GM18520 (cell line): ENCODE measurements at regions not wholly inside any gene's neighbourhood (a gene's known extent, or its start where the extent isn't known, plus 50 kb on each side); places are given as distances from the start of the nearest gene placed in this dataset.
"Not testable (repeated sequence)": the region's sequence is repeated elsewhere in the genome, so short reads cannot be mapped to it uniquely, and the experiment has no call there.

Experiments used
- ATAC-seq: cut with Tn5 transposase; IDR thresholded peaks from one replicate; pipeline ENCODE4 v1.9.1; 2021; ENCODE audit not compliant: unreplicated experiment

GRCh38 chr5:36389245-36389644 is 87.5 kb upstream of the RANBP3L start:
- no peak for ATAC-seq

GRCh38 chr5:36390640-36391039 is 88.9 kb upstream of the RANBP3L start:
- no peak for ATAC-seq

GRCh38 chr5:36392186-36392585 is 90.5 kb upstream of the RANBP3L start:
- ATAC-seq = no peak

- ATAC-seq = no peak
Measured at GRCh38 chr5:36392818-36393217, 91.1 kb upstream of the RANBP3L start.

GRCh38 chr5:36393656-36394428 is 92.1 kb upstream of the RANBP3L start:
- ATAC-seq = no peak

DNA sequence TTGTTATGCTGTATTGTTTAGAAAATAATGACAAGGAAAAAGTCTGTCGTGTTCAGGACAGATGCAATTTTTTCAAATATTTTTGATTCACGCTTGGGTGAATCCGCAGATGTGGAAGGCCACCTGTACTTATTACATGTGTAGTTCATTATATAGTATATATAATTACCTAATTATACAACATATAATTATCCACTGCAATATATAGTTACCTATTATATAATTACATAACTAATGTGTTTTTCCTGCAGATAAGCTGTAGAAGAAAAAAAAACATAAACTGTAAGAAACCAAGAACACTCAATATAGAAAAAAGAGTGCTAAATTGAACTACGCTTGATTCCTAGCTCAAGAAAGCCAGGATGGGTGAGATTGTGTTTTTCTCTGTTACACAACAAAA is 93.6 kb upstream of the RANBP3L start:
- ATAC-seq = no peak

DNA sequence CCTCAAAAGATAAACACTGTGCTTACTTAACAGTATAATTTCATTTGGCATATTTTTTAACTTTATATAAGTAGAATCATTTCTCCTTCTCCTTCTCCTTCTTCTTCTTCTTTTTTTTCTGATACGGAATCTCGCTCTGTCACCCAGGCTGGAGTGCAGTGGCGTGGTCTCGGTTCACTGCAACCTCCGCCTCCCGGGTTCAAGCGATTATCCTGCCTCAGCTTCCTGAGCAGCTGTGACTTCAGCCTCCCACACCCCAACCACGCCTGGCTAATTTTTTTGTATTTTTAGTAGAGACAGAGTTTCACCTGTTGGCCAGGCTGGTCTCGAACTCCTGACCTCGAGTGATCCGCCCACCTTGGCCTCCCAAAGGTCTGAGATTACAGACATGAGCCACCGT is 94.2 kb upstream of the RANBP3L start:
- ATAC-seq = not testable (repeated sequence)

DNA sequence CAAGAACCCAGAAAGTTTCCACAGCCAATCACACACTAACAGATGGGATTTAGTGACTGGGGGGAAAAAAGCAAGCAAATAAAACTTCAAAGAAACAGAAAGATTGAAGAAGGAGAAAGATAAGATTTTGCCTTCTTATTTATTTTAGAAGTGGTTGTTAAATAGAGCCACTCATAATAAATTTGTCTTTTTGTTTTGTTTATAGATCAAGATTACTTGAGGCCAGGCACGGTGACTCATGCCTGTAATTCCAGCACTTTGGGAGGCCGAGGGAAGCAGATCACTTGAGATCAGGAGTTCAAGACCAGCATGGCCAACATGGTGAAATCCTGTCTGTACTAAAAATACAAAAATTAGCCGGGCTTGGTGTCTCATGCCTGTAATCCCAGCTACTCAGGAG is 94.9 kb upstream of the RANBP3L start:
- ATAC-seq = no peak

DNA sequence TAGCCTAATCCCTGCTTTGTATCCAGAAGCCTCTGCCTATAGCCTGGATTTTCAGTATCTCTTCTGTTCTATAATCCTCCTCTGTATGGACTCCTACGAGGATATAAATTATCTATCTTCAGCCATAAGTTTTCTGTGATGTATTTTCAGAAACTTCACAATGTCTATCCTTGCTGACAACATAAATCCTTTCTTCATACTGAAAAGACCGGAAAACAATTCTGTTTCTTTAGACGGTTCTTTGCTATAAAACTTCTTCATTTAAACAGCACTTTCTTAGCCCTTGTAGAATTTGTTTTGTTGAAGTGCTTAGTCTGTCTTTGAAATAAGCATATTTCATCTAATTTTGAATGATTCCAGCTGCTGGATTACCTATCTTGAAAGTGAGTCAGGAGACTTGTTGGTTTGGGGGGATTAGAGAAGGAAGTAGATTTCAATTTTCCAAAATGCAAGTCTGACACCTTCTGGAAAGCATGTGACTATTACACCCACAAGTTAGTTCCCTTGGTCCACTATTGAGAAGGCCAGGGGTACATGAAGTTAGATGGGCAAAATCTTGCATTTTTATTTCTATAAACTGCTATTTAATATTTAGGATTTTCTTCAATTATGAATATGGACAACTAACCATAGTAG is 96.3 kb upstream of the RANBP3L start:
- ATAC-seq = no peak

GRCh38 chr5:36402512-36402906 is 100.8 kb upstream of the RANBP3L start:
- no peak for ATAC-seq

DNA sequence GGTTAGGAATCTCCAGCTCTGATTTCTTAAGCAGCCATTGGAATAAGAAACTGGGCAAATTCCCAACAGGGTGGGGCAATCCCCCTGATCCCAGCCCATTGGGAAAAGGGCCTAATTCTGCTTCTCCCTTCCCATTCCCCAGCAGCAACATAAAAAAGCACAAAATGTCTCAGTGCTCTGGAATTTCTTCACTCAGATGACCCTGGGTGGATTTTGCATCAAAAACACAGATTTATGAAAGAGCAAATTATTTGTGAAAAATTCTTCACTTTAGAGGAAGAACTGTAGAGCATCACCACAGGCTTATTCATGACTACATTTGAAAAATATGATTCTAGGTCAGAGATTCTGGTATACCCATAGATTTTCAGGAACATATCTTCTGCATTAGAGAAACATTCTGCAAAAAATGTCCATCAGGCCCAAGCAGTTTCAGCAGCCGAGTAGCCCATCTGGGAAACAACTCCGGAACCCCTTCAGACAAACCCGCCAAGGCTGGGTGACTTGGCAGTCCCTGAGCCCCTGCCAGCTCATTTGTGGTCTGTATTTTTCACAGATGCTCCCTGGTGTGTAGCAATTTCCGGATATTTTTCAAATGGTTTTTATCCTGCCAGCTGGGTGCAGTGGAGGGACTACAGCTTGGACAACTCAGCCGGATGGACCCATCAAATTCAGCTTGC is 102.1 kb upstream of the RANBP3L start:
- no peak for ATAC-seq

GRCh38 chr5:36406023-36406422 is 104.3 kb upstream of the RANBP3L start:
- ATAC-seq = no peak

- ATAC-seq = no peak
Measured at GRCh38 chr5:36407396-36407795, 105.7 kb upstream of the RANBP3L start.

DNA sequence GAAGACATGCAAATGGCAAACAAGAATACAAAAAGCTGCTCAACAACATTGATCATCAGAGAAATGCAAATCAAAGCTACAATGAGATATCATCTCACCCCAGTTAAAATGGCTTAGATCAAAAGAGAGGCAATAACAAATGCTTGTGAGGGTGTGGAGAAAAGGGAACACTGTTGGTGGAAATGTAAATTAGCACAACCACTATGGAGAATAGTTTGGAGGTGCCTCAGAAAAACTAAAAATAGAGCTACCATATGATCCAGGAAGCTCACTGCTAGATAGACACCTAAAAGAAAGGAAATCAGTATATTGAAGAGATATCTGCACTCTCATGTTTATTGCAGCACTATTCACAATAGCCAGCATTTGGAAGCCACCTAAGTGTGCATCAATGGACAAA is 108.0 kb upstream of the RANBP3L start:
- ATAC-seq = not testable (repeated sequence)

- not testable (repeated sequence) for ATAC-seq
Measured at GRCh38 chr5:36410672-36411071, 109.0 kb upstream of the RANBP3L start.

DNA sequence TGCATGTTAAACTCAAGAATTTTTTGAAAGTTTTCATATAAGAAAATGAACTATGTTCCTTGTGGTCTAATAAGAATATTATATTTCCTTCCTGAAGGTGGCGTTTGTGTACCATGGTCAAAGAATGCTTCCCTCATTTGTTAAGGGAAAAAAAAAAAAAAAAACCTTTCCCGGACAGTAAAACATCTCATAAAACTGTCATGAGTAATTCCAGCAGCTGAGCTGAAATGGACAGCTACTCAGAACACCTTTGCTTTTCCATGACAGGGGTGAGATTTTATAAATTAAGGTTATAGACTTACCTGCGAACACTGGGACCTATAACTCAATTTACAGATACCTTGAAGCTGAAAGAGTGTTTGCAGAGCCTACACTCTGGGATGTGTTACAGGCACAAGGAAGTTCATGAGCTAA is 113.2 kb upstream of the RANBP3L start:
- ATAC-seq = no peak

GRCh38 chr5:36416605-36417004 is 114.9 kb upstream of the RANBP3L start:
- no peak for ATAC-seq

DNA sequence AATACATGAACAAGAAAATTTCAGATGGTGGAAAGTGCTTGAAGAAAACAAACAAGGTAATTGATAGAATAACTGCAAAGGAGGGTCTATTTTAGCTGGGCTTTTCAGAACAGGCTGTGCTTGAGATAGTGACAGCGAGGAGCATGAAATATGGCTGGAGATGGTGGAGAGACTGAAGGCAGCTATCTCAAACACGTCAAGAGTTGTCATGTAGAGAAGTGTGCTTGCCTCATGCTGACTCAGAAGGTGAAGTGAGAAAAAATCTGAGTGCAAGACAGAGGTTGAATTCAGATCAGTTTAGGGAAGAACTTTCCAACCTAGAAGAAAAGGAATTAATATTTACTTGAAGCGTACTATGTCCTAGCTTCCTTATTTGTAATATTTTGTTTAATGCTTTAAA is 115.5 kb upstream of the RANBP3L start:
- no peak for ATAC-seq

DNA sequence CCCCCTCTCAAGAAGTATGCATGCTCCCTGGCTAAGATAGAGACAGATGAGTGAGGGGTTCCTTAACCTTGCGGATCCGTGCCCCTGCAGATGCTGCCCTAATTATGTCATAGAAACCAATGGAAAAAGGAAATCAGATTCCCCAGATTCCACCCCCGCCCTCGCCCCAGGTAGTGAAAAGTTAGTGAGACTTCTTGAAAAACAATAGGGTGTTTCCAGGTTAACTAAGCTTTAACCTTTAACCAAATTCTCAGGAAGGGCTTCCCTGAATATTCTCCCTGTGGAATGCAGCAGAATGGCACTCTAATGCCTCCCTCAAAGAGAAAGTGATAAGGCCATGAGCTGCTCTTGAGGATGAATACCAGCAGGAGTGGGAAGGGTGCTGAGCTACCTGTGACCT is 116.0 kb upstream of the RANBP3L start:
- ATAC-seq = no peak

DNA sequence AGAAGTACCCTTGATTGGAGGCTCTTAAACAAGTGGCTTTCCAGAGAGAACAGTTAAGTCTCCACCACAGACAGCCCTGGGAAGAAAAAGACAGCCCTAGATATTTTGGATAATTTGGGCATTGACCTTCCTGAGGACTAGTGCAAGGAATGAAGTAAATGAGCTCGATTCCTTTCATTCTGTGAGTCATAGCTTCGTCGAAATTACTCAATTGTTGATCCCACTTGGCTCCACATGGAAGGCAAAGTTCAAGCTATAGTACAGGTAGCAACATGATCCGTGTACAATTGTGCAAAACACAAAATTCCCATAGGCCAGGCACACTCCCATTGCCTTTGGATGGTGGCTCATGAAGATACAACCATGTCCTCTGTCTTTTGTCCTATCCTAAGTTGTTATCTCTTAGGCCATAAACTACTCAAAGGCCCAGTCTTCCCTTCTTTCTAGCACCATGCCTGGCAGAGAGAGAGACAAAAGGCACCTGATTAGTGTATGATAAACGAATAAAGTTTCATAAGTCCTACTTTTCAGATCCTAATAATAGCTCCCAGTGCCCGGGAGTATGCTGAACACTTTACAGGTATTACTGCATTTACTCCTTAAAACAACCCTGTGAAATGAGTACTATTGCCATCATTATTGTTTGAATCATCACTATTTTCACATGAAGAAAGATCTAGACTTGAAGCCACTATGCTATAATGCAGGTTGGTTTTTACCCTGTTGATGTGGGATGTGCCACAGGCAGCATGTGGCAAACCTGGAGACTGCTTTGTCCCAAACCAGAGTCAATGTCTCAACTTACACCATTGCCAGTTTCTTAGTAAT is 116.7 kb upstream of the RANBP3L start:
- ATAC-seq = no peak

DNA sequence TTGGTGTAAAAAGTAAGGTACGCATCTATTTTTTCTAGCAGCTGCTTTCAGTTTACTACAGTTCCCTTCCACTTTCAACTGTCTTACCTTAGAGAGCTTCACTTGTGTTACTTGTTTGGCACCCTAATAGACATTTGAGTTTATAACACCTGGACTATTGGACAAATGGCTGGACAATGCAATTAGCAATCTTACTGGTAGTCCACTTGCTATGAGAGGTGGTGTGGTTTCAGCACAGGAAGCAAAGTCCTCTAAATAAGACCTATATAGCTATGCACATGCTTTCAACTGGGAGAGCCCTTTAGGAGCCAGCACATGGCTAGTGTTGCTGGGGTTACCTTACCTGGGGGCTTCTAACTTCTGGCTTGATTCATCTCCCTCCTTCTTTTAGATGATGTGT is 119.6 kb upstream of the RANBP3L start:
- ATAC-seq = no peak
